ENCODE measurements at regions not wholly inside any gene's neighbourhood (a gene's known extent, or its start where the extent isn't known, plus 50 kb on each side); places are given as distances from the start of the nearest gene placed in this dataset.

DNA sequence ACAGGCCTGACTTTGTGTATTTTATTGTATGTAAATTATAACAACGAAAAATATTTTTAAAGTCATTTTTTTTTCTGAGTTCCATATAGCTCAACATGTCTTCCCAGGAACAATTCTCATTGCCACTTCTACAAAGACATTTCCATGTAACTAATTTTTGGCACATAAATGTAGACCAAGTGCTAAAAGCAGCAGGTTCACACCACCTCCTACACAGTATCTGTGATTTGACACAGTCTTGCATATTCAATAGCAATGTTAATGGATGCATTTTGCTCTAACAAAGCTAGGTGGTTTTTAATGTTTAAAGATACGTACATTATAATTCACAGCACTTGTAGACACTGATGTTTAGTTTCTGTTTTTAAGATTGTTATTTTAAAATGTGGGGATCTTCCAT is 346.5 kb downstream of the GPAM start (continued):
- TF ChIP-seq CHD4 (IDR thresholded peaks at IDR 0.05; ENCODE audit: borderline replicate concordance): no peak
- no peak for TF ChIP-seq RARB (CRISPR knock-in tag; IDR thresholded peaks at IDR 0.05)
- no peak for TF ChIP-seq HOXB13 (CRISPR knock-in tag; IDR thresholded peaks at IDR 0.05; ENCODE audit: low read depth)
- TF ChIP-seq EP300 (IDR thresholded peaks at IDR 0.05): no peak

DNA sequence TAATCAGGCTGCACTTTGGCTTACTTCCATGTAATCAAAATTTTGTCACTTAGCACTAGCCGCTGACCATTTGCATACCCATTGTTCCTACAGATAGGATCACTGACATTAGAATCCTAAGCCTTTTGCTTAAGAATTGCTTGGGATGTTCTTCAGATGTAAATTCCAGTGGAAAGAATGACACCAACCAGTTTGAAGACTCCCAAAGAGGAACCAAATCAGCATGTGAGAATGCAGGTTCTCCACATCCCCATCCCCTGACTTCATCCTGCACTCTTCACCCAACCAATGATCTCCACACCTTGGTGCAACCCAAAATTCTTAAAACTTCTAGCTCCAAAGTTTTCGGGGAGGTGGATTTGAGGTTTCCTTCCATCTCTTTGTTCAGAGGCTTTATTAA is 345.6 kb downstream of the GPAM start:
- Histone ChIP-seq H3K4me3 (no peak overlapping the region), H3K27ac (no peak overlapping the region), H3K9me3 (no peaks in the 10 kb centered on the region), H3K4me2 (no peak overlapping the region), H3K4me1 (no peaks in the 10 kb centered on the region)
- POLR2A ChIA-PET: no interaction called here
- 2% methylated on average over 2 of the region's 2 CpGs for WGBS (ENCODE audit: missing lambda C conversion rate)
- CTCF ChIA-PET: no interaction called here
- TF ChIP-seq RARB (CRISPR knock-in tag; IDR thresholded peaks at IDR 0.05) (no peak), NR3C1 (IDR thresholded peaks at IDR 0.05) (no peak), CBX2 (IDR thresholded peaks at IDR 0.05; ENCODE audit: borderline replicate concordance, low read depth) (no peak), FOSL2 (IDR thresholded peaks at IDR 0.05) (no peak), FOSL2 (CRISPR knock-in tag; IDR thresholded peaks at IDR 0.05) (no peak), FOXS1 (CRISPR knock-in tag; IDR thresholded peaks at IDR 0.05) (no peak), HDAC2 (IDR thresholded peaks at IDR 0.05) (no peak), FOSB (CRISPR knock-in tag; IDR thresholded peaks at IDR 0.05) (no peak), ZFP36 (IDR thresholded peaks at IDR 0.05; ENCODE audit: borderline replicate concordance, partially characterized antibody) (no peak), MYC (IDR thresholded peaks at IDR 0.05; ENCODE audit: borderline replicate concordance, low read length) (no peak)
- TF ChIP-seq, protein P1, sequence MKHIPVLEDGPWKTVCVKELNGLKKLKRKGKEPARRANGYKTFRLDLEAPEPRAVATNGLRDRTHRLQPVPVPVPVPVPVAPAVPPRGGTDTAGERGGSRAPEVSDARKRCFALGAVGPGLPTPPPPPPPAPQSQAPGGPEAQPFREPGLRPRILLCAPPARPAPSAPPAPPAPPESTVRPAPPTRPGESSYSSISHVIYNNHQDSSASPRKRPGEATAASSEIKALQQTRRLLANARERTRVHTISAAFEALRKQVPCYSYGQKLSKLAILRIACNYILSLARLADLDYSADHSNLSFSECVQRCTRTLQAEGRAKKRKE (CRISPR knock-in tag; IDR thresholded peaks at IDR 0.05; ENCODE audit: low read depth): no peak
- ATAC-seq (no peak), FAIRE-seq (no peak), DNase-seq (ENCODE audit: low read depth in 1 of 2, low spot score in 1 of 2) (no peak)

DNA sequence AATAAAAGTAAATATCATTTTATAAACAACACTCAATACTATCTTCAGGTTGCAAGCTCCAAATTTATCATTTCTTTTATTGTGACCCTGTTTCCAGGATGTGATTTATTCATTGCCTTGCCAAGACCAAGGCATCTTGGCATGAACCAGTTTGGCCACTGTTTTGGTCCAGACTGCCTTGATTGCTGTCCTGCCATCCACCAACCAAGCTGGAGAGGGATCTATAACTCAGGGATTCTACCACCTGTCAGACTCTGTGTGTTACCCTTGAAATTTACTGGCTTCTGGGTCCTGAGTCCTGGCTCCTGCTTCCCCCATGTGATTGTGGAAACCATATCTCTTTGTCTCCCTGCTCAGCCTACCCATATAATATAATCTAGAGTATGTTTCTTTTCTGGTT is 343.0 kb downstream of the GPAM start:
- POLR2A ChIA-PET: no interaction called here
- Histone ChIP-seq H3K4me2 (no peak overlapping the region), H3K9me3 (no peaks in the 10 kb centered on the region), H3K4me1 (no peaks in the 10 kb centered on the region), H3K27ac (no peak overlapping the region), H3K4me3 (no peak overlapping the region)
- CTCF ChIA-PET: interaction anchor here (0.7 kb wide), 1 partner anchor 16 kb away, joined by 3 read pairs; no protein-coding TSS in a partner anchor
- DNase-seq (ENCODE audit: low read depth in 1 of 2, low spot score in 1 of 2) (no peak), ATAC-seq (no peak), FAIRE-seq (no peak)
- no peak for TF ChIP-seq TP53 (CRISPR knock-in tag; IDR thresholded peaks at IDR 0.05)
- no peak for TF ChIP-seq KDM1A (IDR thresholded peaks at IDR 0.05; ENCODE audit: low read depth)
- no peak for TF ChIP-seq MAZ (IDR thresholded peaks at IDR 0.05; ENCODE audit: borderline replicate concordance, low read depth, low read length)
- no peak for TF ChIP-seq MAFK (IDR thresholded peaks at IDR 0.05; ENCODE audit: partially characterized antibody)
- no peak for TF ChIP-seq RNF2 (IDR thresholded peaks at IDR 0.05; ENCODE audit: borderline replicate concordance, low read depth)
- TF ChIP-seq SMC3 (IDR thresholded peaks at IDR 0.05): no peak
- TF ChIP-seq JUNB (IDR thresholded peaks at IDR 0.05): no peak
- no peak for TF ChIP-seq FOXS1 (CRISPR knock-in tag; IDR thresholded peaks at IDR 0.05)
- TF ChIP-seq, protein P2, sequence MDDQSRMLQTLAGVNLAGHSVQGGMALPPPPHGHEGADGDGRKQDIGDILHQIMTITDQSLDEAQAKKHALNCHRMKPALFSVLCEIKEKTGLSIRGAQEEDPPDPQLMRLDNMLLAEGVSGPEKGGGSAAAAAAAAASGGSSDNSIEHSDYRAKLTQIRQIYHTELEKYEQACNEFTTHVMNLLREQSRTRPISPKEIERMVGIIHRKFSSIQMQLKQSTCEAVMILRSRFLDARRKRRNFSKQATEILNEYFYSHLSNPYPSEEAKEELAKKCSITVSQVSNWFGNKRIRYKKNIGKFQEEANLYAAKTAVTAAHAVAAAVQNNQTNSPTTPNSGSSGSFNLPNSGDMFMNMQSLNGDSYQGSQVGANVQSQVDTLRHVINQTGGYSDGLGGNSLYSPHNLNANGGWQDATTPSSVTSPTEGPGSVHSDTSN (IDR thresholded peaks at IDR 0.05): no peak
- no peak for TF ChIP-seq CBX2 (IDR thresholded peaks at IDR 0.05; ENCODE audit: borderline replicate concordance, low read depth)
- TF ChIP-seq JUN (IDR thresholded peaks at IDR 0.05): no peak
- no peak for TF ChIP-seq CBX8 (IDR thresholded peaks at IDR 0.05)

DNA sequence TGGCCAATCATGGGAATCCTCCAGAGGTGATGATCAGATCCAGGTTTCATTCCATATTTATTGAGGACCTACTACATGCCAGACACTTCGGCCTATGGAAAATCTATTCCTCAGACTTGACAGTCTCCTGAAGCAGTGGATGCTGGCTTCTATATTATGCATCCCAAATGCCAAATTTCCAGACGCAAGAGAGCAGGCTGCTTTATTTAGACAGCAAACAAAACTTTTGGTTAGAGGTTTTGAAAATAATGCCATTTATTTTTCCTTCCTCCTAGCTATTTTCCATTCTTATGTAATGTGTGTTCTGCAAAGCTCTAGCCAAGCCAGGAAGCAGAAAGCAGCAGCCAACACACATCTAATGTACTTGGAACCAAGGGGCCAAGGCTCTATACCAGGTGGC is 330.8 kb downstream of the GPAM start:
- 15% methylated on average over 2 of the region's 2 CpGs for WGBS (ENCODE audit: missing lambda C conversion rate)
- ATAC-seq: no peak
- no peak overlapping the region for H3K4me3 ChIP-seq

More for the DNA sequence above, 330.8 kb downstream of the GPAM start:
- TF ChIP-seq ESRRA (IDR thresholded peaks at IDR 0.05; ENCODE audit: borderline replicate concordance, low read length) (no peak), MYC (IDR thresholded peaks at IDR 0.05; ENCODE audit: borderline replicate concordance, low read length) (no peak), CBX2 (IDR thresholded peaks at IDR 0.05; ENCODE audit: borderline replicate concordance, low read depth) (no peak), FOSL2 (IDR thresholded peaks at IDR 0.05) (no peak), FOSL2 (CRISPR knock-in tag; IDR thresholded peaks at IDR 0.05) (no peak), TP53 (CRISPR knock-in tag; IDR thresholded peaks at IDR 0.05) (no peak), RARB (CRISPR knock-in tag; IDR thresholded peaks at IDR 0.05) (no peak)
- TF ChIP-seq, protein P1 (CRISPR knock-in tag; IDR thresholded peaks at IDR 0.05; ENCODE audit: low read depth): no peak
- TF ChIP-seq, protein P3, sequence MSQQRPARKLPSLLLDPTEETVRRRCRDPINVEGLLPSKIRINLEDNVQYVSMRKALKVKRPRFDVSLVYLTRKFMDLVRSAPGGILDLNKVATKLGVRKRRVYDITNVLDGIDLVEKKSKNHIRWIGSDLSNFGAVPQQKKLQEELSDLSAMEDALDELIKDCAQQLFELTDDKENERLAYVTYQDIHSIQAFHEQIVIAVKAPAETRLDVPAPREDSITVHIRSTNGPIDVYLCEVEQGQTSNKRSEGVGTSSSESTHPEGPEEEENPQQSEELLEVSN (IDR thresholded peaks at IDR 0.05; ENCODE audit: borderline replicate concordance, low read depth): no peak
- no peaks in the 10 kb centered on the region for H3K9me3 ChIP-seq
- H3K4me2 ChIP-seq: no peak overlapping the region
- FAIRE-seq (no peak), DNase-seq (ENCODE audit: low read depth in 1 of 2, low spot score in 1 of 2) (no peak)
- H3K27ac ChIP-seq: no peak overlapping the region
- no peaks in the 10 kb centered on the region for H3K4me1 ChIP-seq
- ChIA-PET POLR2A (no interaction called here), CTCF (no interaction called here)
